Astrocyte of the cerebellum (primary cell): ENCODE measurements at regions not wholly inside any gene's neighbourhood (a gene's known extent, or its start where the extent isn't known, plus 50 kb on each side); places are given as distances from the start of the nearest gene placed in this dataset.
"Not testable (repeated sequence)": the region's sequence is repeated elsewhere in the genome, so short reads cannot be mapped to it uniquely, and the experiment has no call there.

Source experiments
- DNase-seq: peaks from one replicate; pipeline ENCODE4 v3.0.0-alpha.2; 2011; ENCODE audit warnings: low read depth
- H3K4me3 ChIP-seq: 2 replicates; pipeline ENCODE4 v1.5.1; 2011; ENCODE audit warnings: mild to moderate bottlenecking, low read depth, low read length, moderate library complexity
- CTCF ChIP-seq: IDR thresholded peaks from 2 replicates; pipeline ENCODE4 v1.5.1; 2012; ENCODE audit warnings: low read length, low read depth, moderate library complexity, mild to moderate bottlenecking; ENCODE audit errors: missing control alignments
- in situ Hi-C: cut with HindIII; loops from 2 replicates; pipeline ENCODE4 v1.10.0; 2017; ENCODE audit warnings: low sequenced_read_pairs

- TF ChIP-seq CTCF = no peak
- H3K4me3 ChIP-seq = no peak overlapping the region
- DNase-seq = no peak
- in situ Hi-C loops = no loop called here
Measured at GRCh38 chr15:96629511-96629910, 299.0 kb downstream of the NR2F2 start.

- no peak for TF ChIP-seq CTCF
- DNase-seq = no peak
- in situ Hi-C loops = no loop called here
- no peak overlapping the region for H3K4me3 ChIP-seq
Measured at GRCh38 chr15:96638793-96639192, 308.3 kb downstream of the NR2F2 start.

GRCh38 chr15:96645796-96646195, 315.3 kb downstream of the NR2F2 start:
- no peak overlapping the region for H3K4me3 ChIP-seq
- in situ Hi-C loops = no loop called here
- TF ChIP-seq CTCF = no peak
- DNase-seq = no peak

GRCh38 chr15:96648866-96649265, 318.4 kb downstream of the NR2F2 start:
- no peak overlapping the region for H3K4me3 ChIP-seq
- TF ChIP-seq CTCF = no peak
- in situ Hi-C loops = no loop called here

GRCh38 chr15:96657096-96657495, 326.6 kb downstream of the NR2F2 start:
- no peak for TF ChIP-seq CTCF
- in situ Hi-C loops = no loop called here
- DNase-seq = no peak
- H3K4me3 ChIP-seq = no peak overlapping the region

More at GRCh38 chr15:96648866-96649265, 318.4 kb downstream of the NR2F2 start:
- DNase-seq = no peak

GRCh38 chr15:96666979-96667378, 336.5 kb downstream of the NR2F2 start:
- DNase-seq, in situ Hi-C loops, H3K4me3 ChIP-seq: not testable (repeated sequence)

- in situ Hi-C loops = loop anchor here (5.0 kb wide), 1 partner anchor 103 kb away; no protein-coding TSS in a partner anchor
- no peak overlapping the region for H3K4me3 ChIP-seq
- DNase-seq = no peak
- no peak for TF ChIP-seq CTCF
Measured at GRCh38 chr15:96670389-96670788, 339.9 kb downstream of the NR2F2 start.
